SK-N-SH (cell line): ENCODE measurements at regions not wholly inside any gene's neighbourhood (a gene's known extent, or its start where the extent isn't known, plus 50 kb on each side); places are given as distances from the start of the nearest gene placed in this dataset.

Experiments used
- CTCF ChIP-seq: fragments of 200-600 bp; sonication (generic); IDR thresholded peaks from 2 replicates; pipeline ENCODE4 v1.6.1; 2017; ENCODE audit warnings: antibody characterized with exemption, mild to moderate bottlenecking, moderate library complexity
- MAX ChIP-seq: IDR thresholded peaks from 2 replicates; pipeline ENCODE4 v1.4.0; 2012; ENCODE audit warnings: low read depth
- SMC3 ChIP-seq: IDR thresholded peaks from 2 replicates; pipeline ENCODE4 v1.6.1; 2012; ENCODE audit warnings: low read depth, low read length, improper control_type of control experiment
- ZBTB33 ChIP-seq: IDR thresholded peaks from 2 replicates; pipeline ENCODE4 v1.4.0; 2012; ENCODE audit warnings: low read depth, borderline replicate concordance

GRCh38 chr1:4561205-4561604 is 93.2 kb upstream of the AJAP1 start:
- TF ChIP-seq SMC3: no peak
- TF ChIP-seq ZBTB33: no peak
- no peak for TF ChIP-seq CTCF
- no peak for TF ChIP-seq MAX
